ENCODE measurements at regions not wholly inside any gene's neighbourhood (a gene's known extent, or its start where the extent isn't known, plus 50 kb on each side); places are given as distances from the start of the nearest gene placed in this dataset.

- TF ChIP-seq CTCF (IDR thresholded peaks at IDR 0.05) (no peak), POLR2A (IDR thresholded peaks at IDR 0.05) (no peak), EP300 (IDR thresholded peaks at IDR 0.05) (no peak)
Observed at GRCh38 chr2:21657445-21657844, 533.7 kb downstream of the TDRD15 start.

All from ovary (tissue), 3 donors.